HS-5 (cell line): ENCODE measurements at regions not wholly inside any gene's neighbourhood (a gene's known extent, or its start where the extent isn't known, plus 50 kb on each side); places are given as distances from the start of the nearest gene placed in this dataset.

Experiments used
- DNase-seq: peaks from one replicate; pipeline ENCODE4 v3.0.0-alpha.2; 2012; ENCODE audit warnings: low read depth

- DNase-seq: no peak
Observed at GRCh38 chr14:95442016-95442632, 74.3 kb downstream of the SYNE3 start.

GRCh38 chr14:95440951-95441350 lies 75.5 kb downstream of the SYNE3 start:
- DNase-seq: no peak

GRCh38 chr14:95440496-95440895 lies 76.0 kb downstream of the SYNE3 start:
- DNase-seq: no peak

GRCh38 chr14:95439881-95440280 lies 76.6 kb downstream of the SYNE3 start:
- no peak for DNase-seq

- DNase-seq: no peak
Observed at GRCh38 chr14:95437715-95438114, 78.7 kb downstream of the SYNE3 start.

- DNase-seq: no peak
Observed at GRCh38 chr14:95436354-95436753, 80.1 kb downstream of the SYNE3 start.

GRCh38 chr14:95434121-95434520 lies 82.3 kb downstream of the SYNE3 start:
- no peak for DNase-seq

- DNase-seq: no peak
Observed at GRCh38 chr14:95433094-95433478, 83.4 kb downstream of the SYNE3 start.

GRCh38 chr14:95432144-95433093 lies 84.0 kb downstream of the SYNE3 start:
- no peak for DNase-seq

- DNase-seq: no peak
Observed at GRCh38 chr14:95431199-95432143, 85.0 kb downstream of the SYNE3 start.

- DNase-seq: no peak
Observed at GRCh38 chr14:95428557-95428956, 87.9 kb downstream of the SYNE3 start.

- DNase-seq: no peak
Observed at GRCh38 chr14:95426116-95426475, 90.4 kb downstream of the SYNE3 start.

GRCh38 chr14:95425369-95426115 lies 90.9 kb downstream of the SYNE3 start:
- no peak for DNase-seq

- no peak for DNase-seq
Observed at GRCh38 chr14:95424529-95424928, 91.9 kb downstream of the SYNE3 start.

GRCh38 chr14:95421741-95422140 lies 94.7 kb downstream of the SYNE3 start:
- DNase-seq: no peak

GRCh38 chr14:95420060-95420459 lies 96.4 kb downstream of the SYNE3 start:
- DNase-seq: no peak

- DNase-seq: no peak
Observed at GRCh38 chr14:95419569-95419968, 96.9 kb downstream of the SYNE3 start.

- no peak for DNase-seq
Observed at GRCh38 chr14:95418858-95419257, 97.6 kb downstream of the SYNE3 start.

GRCh38 chr14:95417492-95417891 lies 97.8 kb upstream of the CLMN start:
- no peak for DNase-seq

- no peak for DNase-seq
Observed at GRCh38 chr14:95415993-95416392, 96.3 kb upstream of the CLMN start.
